Activated gamma-delta T cell treated with Interleukin-2 at 50 U/mL for 16 hours (primary cell): ENCODE measurements at regions not wholly inside any gene's neighbourhood (a gene's known extent, or its start where the extent isn't known, plus 50 kb on each side); places are given as distances from the start of the nearest gene placed in this dataset.
"Not testable (repeated sequence)": the region's sequence is repeated elsewhere in the genome, so short reads cannot be mapped to it uniquely, and the experiment has no call there.

Experiments used
- DNase-seq: peaks from one replicate; pipeline ENCODE4 v3.0.0-alpha.2; 2020

- DNase-seq, result no peak
These were observed 679.0 kb upstream of the DPPA4 start for GRCh38 chr3:110016235-110016815.

- no peak for DNase-seq
These were observed 680.0 kb upstream of the DPPA4 start for GRCh38 chr3:110017304-110017703.

GRCh38 chr3:110021659-110022058 is 684.3 kb upstream of the DPPA4 start:
- no peak for DNase-seq

- not testable (repeated sequence) for DNase-seq
These were observed 685.7 kb upstream of the DPPA4 start for GRCh38 chr3:110023022-110023421.

- no peak for DNase-seq
These were observed 689.1 kb upstream of the DPPA4 start for GRCh38 chr3:110026421-110026820.

GRCh38 chr3:110027446-110028080 is 690.2 kb upstream of the DPPA4 start:
- no peak for DNase-seq

GRCh38 chr3:110031975-110032374 is 694.6 kb upstream of the DPPA4 start:
- DNase-seq, result no peak

- DNase-seq, result no peak
These were observed 722.1 kb upstream of the DPPA4 start for GRCh38 chr3:110059431-110059830.

GRCh38 chr3:110062716-110063115 is 725.4 kb upstream of the DPPA4 start:
- DNase-seq, result no peak

GRCh38 chr3:110063178-110063577 is 725.8 kb upstream of the DPPA4 start:
- DNase-seq, result no peak

- no peak for DNase-seq
These were observed 728.9 kb upstream of the DPPA4 start for GRCh38 chr3:110066206-110066605.

- DNase-seq, result no peak
These were observed 730.2 kb upstream of the DPPA4 start for GRCh38 chr3:110067527-110067926.

- no peak for DNase-seq
These were observed 732.4 kb upstream of the DPPA4 start for GRCh38 chr3:110069761-110070160.

- DNase-seq, result no peak
These were observed 733.0 kb upstream of the DPPA4 start for GRCh38 chr3:110070161-110070916.

- no peak for DNase-seq
These were observed 736.7 kb upstream of the DPPA4 start for GRCh38 chr3:110074095-110074494.

GRCh38 chr3:110077093-110077492 is 739.7 kb upstream of the DPPA4 start:
- DNase-seq, result no peak

- DNase-seq, result no peak
These were observed 756.1 kb upstream of the DPPA4 start for GRCh38 chr3:110093411-110093810.

GRCh38 chr3:110093812-110094401 is 756.6 kb upstream of the DPPA4 start:
- DNase-seq, result no peak

- no peak for DNase-seq
These were observed 762.4 kb upstream of the DPPA4 start for GRCh38 chr3:110099711-110100110.

GRCh38 chr3:110101361-110101760 is 764.0 kb upstream of the DPPA4 start:
- no peak for DNase-seq

GRCh38 chr3:110106805-110107204 is 769.5 kb upstream of the DPPA4 start:
- no peak for DNase-seq

- no peak for DNase-seq
These were observed 786.6 kb upstream of the DPPA4 start for GRCh38 chr3:110123946-110124345.

GRCh38 chr3:110126065-110126464 is 788.7 kb upstream of the DPPA4 start:
- no peak for DNase-seq

- no peak for DNase-seq
These were observed 796.6 kb upstream of the DPPA4 start for GRCh38 chr3:110133971-110134370.
